ENCODE measurements at regions not wholly inside any gene's neighbourhood (a gene's known extent, or its start where the extent isn't known, plus 50 kb on each side); places are given as distances from the start of the nearest gene placed in this dataset.

DNA sequence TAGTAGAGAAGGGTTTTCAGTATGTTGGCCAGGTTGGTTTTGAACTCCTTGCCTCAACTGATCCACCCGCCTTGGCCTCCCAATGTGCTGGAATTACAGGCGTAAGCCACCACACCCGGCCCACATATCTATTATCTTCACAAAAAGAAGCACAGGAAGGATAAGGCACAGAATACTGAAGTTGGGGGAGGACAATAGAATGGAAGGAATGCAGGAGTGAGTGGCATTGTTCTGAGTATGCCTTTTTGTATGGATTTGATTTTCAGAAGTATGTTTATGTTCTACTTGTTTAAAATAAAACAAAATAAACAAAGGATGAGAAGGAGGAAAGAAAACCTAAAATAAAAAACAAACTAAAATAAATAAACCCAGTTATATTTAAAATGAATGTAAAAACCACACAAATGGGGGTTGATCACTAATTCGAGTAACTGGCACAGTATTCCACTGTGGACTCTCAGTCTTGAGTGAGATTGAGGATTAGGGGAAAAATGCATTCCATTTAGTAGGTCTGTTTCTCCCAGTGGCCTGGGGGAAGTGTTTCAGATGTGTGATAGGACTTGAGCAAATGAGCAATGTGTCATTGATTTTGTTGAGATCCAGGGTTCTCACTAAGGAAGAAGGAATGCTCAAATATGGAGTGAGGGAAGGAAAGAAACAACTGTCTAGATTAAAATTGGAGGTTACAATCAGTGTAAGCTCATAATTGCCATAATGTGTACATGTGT, 109.0 kb upstream of the C1QTNF7 start:
- ATAC-seq (ENCODE audit: low read depth in 2 of 2) = no peak

DNA sequence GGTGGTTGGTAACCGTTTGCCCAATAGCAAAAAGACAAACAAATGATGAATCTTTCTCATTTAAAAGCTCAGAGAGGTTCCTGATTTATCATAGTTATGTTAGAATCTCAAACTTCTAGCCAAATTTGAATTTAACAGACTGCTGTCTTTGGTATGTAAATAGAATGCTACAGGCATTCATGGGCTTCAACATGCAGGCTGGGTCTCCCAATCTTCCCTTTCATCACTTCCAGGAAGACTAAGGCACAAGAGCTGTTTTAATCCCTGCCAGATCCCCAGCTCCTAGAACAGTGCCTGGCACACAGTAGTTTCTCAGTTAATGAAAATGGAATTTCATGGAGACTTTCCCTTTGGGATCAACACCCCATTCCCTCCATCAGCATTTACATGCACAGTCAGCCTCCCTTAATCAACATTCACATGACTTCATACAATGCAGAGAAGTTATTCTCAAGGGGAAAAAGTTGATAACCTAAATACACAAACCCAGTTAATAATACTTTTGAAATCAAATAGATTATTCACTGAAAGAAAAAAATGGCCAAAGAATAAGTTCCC, 107.6 kb upstream of the C1QTNF7 start:
- Mint-ChIP-seq H3K36me3 (no peaks in the 10 kb centered on the region), H3K9me3 (peaks cover 0 to 1% (median 0%) of the 10 kb centered on the region in 7 donors)

More for the DNA sequence above, 109.0 kb upstream of the C1QTNF7 start:
- peaks cover 4% of the 10 kb centered on the region for H3K27me3 Mint-ChIP-seq
- H3K9me3 Mint-ChIP-seq = peaks cover 0 to 1% (median 0%) of the 10 kb centered on the region in 7 donors
- Histone ChIP-seq H3K27ac (ENCODE audit: insufficient read depth, low read length, poor library complexity, severe bottlenecking) (no peak overlapping the region), H3K4me3 (ENCODE audit: low read depth, low read length) (no peak overlapping the region), H3K9me3 (ENCODE audit: control insufficient read depth in 2 of 2, low read length in 2 of 2) (no peaks in the 10 kb centered on the region), H3K4me1 (ENCODE audit: control insufficient read depth, insufficient read depth, low read length, poor library complexity, severe bottlenecking) (no peaks in the 10 kb centered on the region), H3K36me3 (ENCODE audit: control insufficient read depth, insufficient read depth, low read length) (no peaks in the 10 kb centered on the region), H3K27me3 (ENCODE audit: control insufficient read depth, insufficient read depth, low read length) (no peaks in the 10 kb centered on the region)
- no peak for DNase-seq
- H3K27ac Mint-ChIP-seq = no peak overlapping the region
- H3K36me3 Mint-ChIP-seq = no peaks in the 10 kb centered on the region
- no peaks in the 10 kb centered on the region for H3K4me1 Mint-ChIP-seq
- H3K4me3 Mint-ChIP-seq = no peak overlapping the region

GRCh38 chr4:15322006-15322405, 105.8 kb upstream of the C1QTNF7 start:
- no peak overlapping the region for H3K27ac ChIP-seq (ENCODE audit: insufficient read depth, low read length, poor library complexity, severe bottlenecking)
- H3K9me3 ChIP-seq (ENCODE audit: control insufficient read depth in 2 of 2, low read length in 2 of 2) = no peaks in the 10 kb centered on the region
- ATAC-seq (ENCODE audit: low read depth in 2 of 2) (no peak), DNase-seq (no peak)
- H3K27me3 ChIP-seq (ENCODE audit: control insufficient read depth, insufficient read depth, low read length) = no peaks in the 10 kb centered on the region
- no peak overlapping the region for H3K27ac Mint-ChIP-seq
- H3K4me1 Mint-ChIP-seq = peaks cover 0 to 6% (median 0%) of the 10 kb centered on the region in 4 donors
- no peak overlapping the region for H3K4me3 ChIP-seq (ENCODE audit: low read depth, low read length)
- H3K9me3 Mint-ChIP-seq = peaks cover 0 to 2% (median 0%) of the 10 kb centered on the region in 7 donors
- no peaks in the 10 kb centered on the region for H3K4me1 ChIP-seq (ENCODE audit: control insufficient read depth, insufficient read depth, low read length, poor library complexity, severe bottlenecking)
- no peaks in the 10 kb centered on the region for H3K36me3 ChIP-seq (ENCODE audit: control insufficient read depth, insufficient read depth, low read length)
- H3K36me3 Mint-ChIP-seq = no peaks in the 10 kb centered on the region
- H3K4me3 Mint-ChIP-seq = no peak overlapping the region
- peaks cover 4% of the 10 kb centered on the region for H3K27me3 Mint-ChIP-seq

More for the DNA sequence above, 107.6 kb upstream of the C1QTNF7 start:
- Histone ChIP-seq H3K36me3 (ENCODE audit: control insufficient read depth, insufficient read depth, low read length) (no peaks in the 10 kb centered on the region), H3K27me3 (ENCODE audit: control insufficient read depth, insufficient read depth, low read length) (no peaks in the 10 kb centered on the region), H3K9me3 (ENCODE audit: control insufficient read depth in 2 of 2, low read length in 2 of 2) (no peaks in the 10 kb centered on the region), H3K4me3 (ENCODE audit: low read depth, low read length) (no peak overlapping the region), H3K4me1 (ENCODE audit: control insufficient read depth, insufficient read depth, low read length, poor library complexity, severe bottlenecking) (no peaks in the 10 kb centered on the region), H3K27ac (ENCODE audit: insufficient read depth, low read length, poor library complexity, severe bottlenecking) (no peak overlapping the region)
- H3K27me3 Mint-ChIP-seq = peaks cover 4% of the 10 kb centered on the region
- H3K4me1 Mint-ChIP-seq = peaks cover 0 to 6% (median 0%) of the 10 kb centered on the region in 4 donors
- DNase-seq (no peak), ATAC-seq (ENCODE audit: low read depth in 2 of 2) (no peak)
- H3K4me3 Mint-ChIP-seq = no peak overlapping the region
- no peak overlapping the region for H3K27ac Mint-ChIP-seq

GRCh38 chr4:15325987-15326386, 101.8 kb upstream of the C1QTNF7 start:
- no peaks in the 10 kb centered on the region for H3K4me1 ChIP-seq (ENCODE audit: control insufficient read depth, insufficient read depth, low read length, poor library complexity, severe bottlenecking)
- Mint-ChIP-seq H3K27ac (no peak overlapping the region), H3K4me1 (peaks cover 0 to 6% (median 0%) of the 10 kb centered on the region in 4 donors), H3K36me3 (no peaks in the 10 kb centered on the region), H3K4me3 (no peak overlapping the region), H3K9me3 (peaks cover 0 to 4% (median 0%) of the 10 kb centered on the region in 7 donors), H3K27me3 (peaks cover 4% of the 10 kb centered on the region)
- DNase-seq = no peak
- H3K27ac ChIP-seq (ENCODE audit: insufficient read depth, low read length, poor library complexity, severe bottlenecking) = no peak overlapping the region
- H3K4me3 ChIP-seq (ENCODE audit: low read depth, low read length) = no peak overlapping the region
- H3K9me3 ChIP-seq (ENCODE audit: control insufficient read depth in 2 of 2, low read length in 2 of 2) = no peaks in the 10 kb centered on the region
- ATAC-seq (ENCODE audit: low read depth in 2 of 2) = no peak
- no peaks in the 10 kb centered on the region for H3K27me3 ChIP-seq (ENCODE audit: control insufficient read depth, insufficient read depth, low read length)
- H3K36me3 ChIP-seq (ENCODE audit: control insufficient read depth, insufficient read depth, low read length) = no peaks in the 10 kb centered on the region

- Histone ChIP-seq H3K4me3 (ENCODE audit: low read depth, low read length) (no peak overlapping the region), H3K36me3 (ENCODE audit: control insufficient read depth, insufficient read depth, low read length) (no peaks in the 10 kb centered on the region), H3K9me3 (ENCODE audit: control insufficient read depth in 2 of 2, low read length in 2 of 2) (no peaks in the 10 kb centered on the region), H3K27ac (ENCODE audit: insufficient read depth, low read length, poor library complexity, severe bottlenecking) (no peak overlapping the region), H3K4me1 (ENCODE audit: control insufficient read depth, insufficient read depth, low read length, poor library complexity, severe bottlenecking) (no peaks in the 10 kb centered on the region), H3K27me3 (ENCODE audit: control insufficient read depth, insufficient read depth, low read length) (no peaks in the 10 kb centered on the region)
- H3K27me3 Mint-ChIP-seq = peaks cover 4% of the 10 kb centered on the region
- peaks cover 0 to 3% (median 0%) of the 10 kb centered on the region in 7 donors for H3K9me3 Mint-ChIP-seq
- H3K4me1 Mint-ChIP-seq = peaks cover 0 to 6% (median 0%) of the 10 kb centered on the region in 4 donors
- DNase-seq (no peak), ATAC-seq (ENCODE audit: low read depth in 2 of 2) (no peak)
- no peaks in the 10 kb centered on the region for H3K36me3 Mint-ChIP-seq
- no peak overlapping the region for H3K27ac Mint-ChIP-seq
- H3K4me3 Mint-ChIP-seq = no peak overlapping the region
Measured at GRCh38 chr4:15327311-15328298, 100.2 kb upstream of the C1QTNF7 start.

GRCh38 chr4:15331930-15332329, 95.9 kb upstream of the C1QTNF7 start:
- no peaks in the 10 kb centered on the region for H3K36me3 ChIP-seq (ENCODE audit: control insufficient read depth, insufficient read depth, low read length)
- H3K36me3 Mint-ChIP-seq = no peaks in the 10 kb centered on the region
- peaks cover 4% of the 10 kb centered on the region for H3K27me3 Mint-ChIP-seq
- no peak for ATAC-seq (ENCODE audit: low read depth in 2 of 2)
- no peak overlapping the region for H3K4me3 ChIP-seq (ENCODE audit: low read depth, low read length)
- H3K9me3 Mint-ChIP-seq = peaks cover 0 to 3% (median 0%) of the 10 kb centered on the region in 7 donors
- H3K4me3 Mint-ChIP-seq = no peak overlapping the region
- H3K27ac Mint-ChIP-seq = no peak overlapping the region
- no peaks in the 10 kb centered on the region for H3K4me1 Mint-ChIP-seq
- no peaks in the 10 kb centered on the region for H3K27me3 ChIP-seq (ENCODE audit: control insufficient read depth, insufficient read depth, low read length)
- no peak overlapping the region for H3K27ac ChIP-seq (ENCODE audit: insufficient read depth, low read length, poor library complexity, severe bottlenecking)
- H3K9me3 ChIP-seq (ENCODE audit: control insufficient read depth in 2 of 2, low read length in 2 of 2) = no peaks in the 10 kb centered on the region
- no peaks in the 10 kb centered on the region for H3K4me1 ChIP-seq (ENCODE audit: control insufficient read depth, insufficient read depth, low read length, poor library complexity, severe bottlenecking)
- no peak for DNase-seq

- no peak for ATAC-seq (ENCODE audit: low read depth in 2 of 2)
- Mint-ChIP-seq H3K27me3 (peaks cover 2% of the 10 kb centered on the region), H3K4me1 (no peaks in the 10 kb centered on the region), H3K36me3 (no peaks in the 10 kb centered on the region), H3K4me3 (no peak overlapping the region), H3K9me3 (peaks cover 0 to 2% (median 0%) of the 10 kb centered on the region in 7 donors), H3K27ac (no peak overlapping the region)
- no peak overlapping the region for H3K4me3 ChIP-seq (ENCODE audit: low read depth, low read length)
- no peaks in the 10 kb centered on the region for H3K4me1 ChIP-seq (ENCODE audit: control insufficient read depth, insufficient read depth, low read length, poor library complexity, severe bottlenecking)
- DNase-seq = no peak
- H3K9me3 ChIP-seq (ENCODE audit: control insufficient read depth in 2 of 2, low read length in 2 of 2) = no peaks in the 10 kb centered on the region
- no peaks in the 10 kb centered on the region for H3K27me3 ChIP-seq (ENCODE audit: control insufficient read depth, insufficient read depth, low read length)
- no peaks in the 10 kb centered on the region for H3K36me3 ChIP-seq (ENCODE audit: control insufficient read depth, insufficient read depth, low read length)
- H3K27ac ChIP-seq (ENCODE audit: insufficient read depth, low read length, poor library complexity, severe bottlenecking) = no peak overlapping the region
Measured at GRCh38 chr4:15332377-15332776, 95.5 kb upstream of the C1QTNF7 start.
